Fibroblast of the aortic adventitia (primary cell): ENCODE measurements at regions not wholly inside any gene's neighbourhood (a gene's known extent, or its start where the extent isn't known, plus 50 kb on each side); places are given as distances from the start of the nearest gene placed in this dataset.
A peak's percentile ranks its signal among the peaks of the same experiment; 100 is the strongest.

ENCODE experiments used
- DNase-seq: peaks from one replicate; pipeline ENCODE4 v3.0.0-alpha.2; 2010; ENCODE audit warnings: low read depth
- H3K4me3 ChIP-seq: 2 replicates; pipeline ENCODE4 v1.5.1; 2011; ENCODE audit warnings: low read depth, mild to moderate bottlenecking, control low read depth, low read length, moderate library complexity
- TF ChIP-seq, protein P1 (sequence below): IDR thresholded peaks from 2 replicates; pipeline ENCODE4 v1.5.1; 2011; ENCODE audit warnings: mild to moderate bottlenecking, low read length, control low read depth, inconsistent platforms; ENCODE audit not compliant: insufficient read depth

DNA sequence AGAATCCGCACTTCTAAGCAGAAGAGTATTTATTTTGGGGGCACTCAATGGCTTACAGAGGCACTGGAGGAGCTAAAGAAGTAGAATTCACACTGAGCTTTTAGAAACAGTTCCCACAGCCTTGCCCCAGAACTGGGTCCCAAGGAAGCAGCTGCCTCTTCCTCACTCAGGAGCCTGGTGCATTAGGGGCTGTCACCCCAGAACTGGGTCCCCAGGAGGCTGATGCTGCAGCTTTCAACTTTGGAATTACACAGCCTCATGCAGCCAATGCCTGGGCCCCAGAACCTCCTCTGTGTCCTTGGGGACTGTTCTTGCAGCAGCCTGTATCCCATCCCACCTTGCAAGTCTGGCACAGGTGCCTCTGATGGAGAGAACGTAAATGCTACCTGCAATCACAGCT, 96.4 kb downstream of the DACT2 start:
- TF ChIP-seq, protein P1, sequence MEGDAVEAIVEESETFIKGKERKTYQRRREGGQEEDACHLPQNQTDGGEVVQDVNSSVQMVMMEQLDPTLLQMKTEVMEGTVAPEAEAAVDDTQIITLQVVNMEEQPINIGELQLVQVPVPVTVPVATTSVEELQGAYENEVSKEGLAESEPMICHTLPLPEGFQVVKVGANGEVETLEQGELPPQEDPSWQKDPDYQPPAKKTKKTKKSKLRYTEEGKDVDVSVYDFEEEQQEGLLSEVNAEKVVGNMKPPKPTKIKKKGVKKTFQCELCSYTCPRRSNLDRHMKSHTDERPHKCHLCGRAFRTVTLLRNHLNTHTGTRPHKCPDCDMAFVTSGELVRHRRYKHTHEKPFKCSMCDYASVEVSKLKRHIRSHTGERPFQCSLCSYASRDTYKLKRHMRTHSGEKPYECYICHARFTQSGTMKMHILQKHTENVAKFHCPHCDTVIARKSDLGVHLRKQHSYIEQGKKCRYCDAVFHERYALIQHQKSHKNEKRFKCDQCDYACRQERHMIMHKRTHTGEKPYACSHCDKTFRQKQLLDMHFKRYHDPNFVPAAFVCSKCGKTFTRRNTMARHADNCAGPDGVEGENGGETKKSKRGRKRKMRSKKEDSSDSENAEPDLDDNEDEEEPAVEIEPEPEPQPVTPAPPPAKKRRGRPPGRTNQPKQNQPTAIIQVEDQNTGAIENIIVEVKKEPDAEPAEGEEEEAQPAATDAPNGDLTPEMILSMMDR, result no peak
- no peak for DNase-seq
- no peak overlapping the region for H3K4me3 ChIP-seq

DNA sequence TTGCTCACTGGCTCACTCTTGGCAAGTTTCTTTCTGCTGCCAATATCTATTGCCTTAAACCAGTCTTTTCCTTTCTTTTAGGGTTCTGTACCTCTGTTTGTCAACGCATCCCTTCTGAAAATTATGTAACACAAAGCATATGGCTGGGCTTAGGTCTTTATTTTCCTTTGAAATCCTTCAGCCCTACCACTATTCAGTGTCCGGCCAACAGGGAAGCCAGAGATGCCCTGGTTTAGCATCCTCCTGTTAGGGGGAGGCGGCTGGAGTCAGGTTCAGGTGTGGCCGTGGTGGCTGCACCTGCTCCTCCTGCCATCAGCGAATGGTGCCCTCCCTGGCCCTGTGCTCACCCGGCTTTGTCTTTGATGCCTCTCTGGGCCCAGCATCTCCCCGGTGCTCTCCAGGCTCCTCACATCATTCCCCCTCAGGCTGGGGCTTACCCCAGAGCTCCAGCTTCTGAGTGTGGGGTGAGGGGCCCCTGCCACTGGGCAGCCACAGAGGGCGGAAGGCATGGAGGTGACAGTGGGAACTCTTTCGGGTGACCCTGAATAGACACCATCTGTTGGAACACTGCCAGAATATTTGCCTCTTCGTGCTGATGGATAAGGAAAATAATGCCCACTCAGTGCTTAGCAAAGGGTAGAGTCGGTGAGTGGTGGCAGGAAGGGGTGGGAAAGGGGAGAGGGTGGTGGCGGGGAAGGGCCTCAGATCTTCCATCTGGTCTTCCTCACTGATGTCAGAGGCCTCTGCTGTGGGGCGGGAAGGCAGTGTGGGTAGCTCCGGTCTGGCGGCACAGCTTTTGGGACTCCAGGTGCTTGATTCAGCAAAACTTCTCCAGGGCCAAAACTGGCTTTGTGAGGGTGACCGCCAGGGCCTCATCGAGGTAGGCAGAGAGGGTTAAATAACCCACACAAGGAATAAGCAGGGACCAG, 97.2 kb downstream of the DACT2 start:
- no peak overlapping the region for H3K4me3 ChIP-seq
- DNase-seq, result no peak
- TF ChIP-seq, protein P1, result no peak

DNA sequence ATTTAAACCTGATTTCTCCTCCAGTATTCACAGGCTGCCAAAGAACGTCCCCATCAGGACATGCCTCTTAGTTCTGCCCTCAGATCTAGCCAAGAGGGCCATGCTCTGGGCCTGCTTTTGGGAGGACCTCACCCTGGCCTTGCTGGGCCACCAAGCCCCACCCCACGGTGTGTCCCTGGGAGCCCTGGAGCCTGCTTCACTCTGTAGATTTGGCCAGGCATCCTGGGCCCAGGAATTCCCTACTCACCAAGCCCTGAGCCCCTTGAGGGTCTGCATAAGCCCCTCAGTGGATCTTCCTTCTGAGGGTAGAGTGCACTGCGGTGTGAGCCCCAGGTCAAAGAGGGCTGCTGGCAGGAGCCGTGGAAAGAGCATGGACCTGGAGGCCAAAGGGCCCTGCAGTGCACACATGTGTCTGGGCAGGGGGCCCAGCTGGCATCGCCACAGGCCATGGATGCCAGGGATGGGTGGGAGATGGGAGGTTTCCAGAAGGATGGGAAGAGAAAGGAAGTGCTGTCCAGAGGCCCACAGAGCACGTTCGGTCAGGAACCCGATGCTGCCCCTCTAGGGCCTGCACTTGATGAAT, 98.0 kb downstream of the DACT2 start:
- TF ChIP-seq, protein P1, result no peak
- H3K4me3 ChIP-seq, result no peak overlapping the region
- no peak for DNase-seq

DNA sequence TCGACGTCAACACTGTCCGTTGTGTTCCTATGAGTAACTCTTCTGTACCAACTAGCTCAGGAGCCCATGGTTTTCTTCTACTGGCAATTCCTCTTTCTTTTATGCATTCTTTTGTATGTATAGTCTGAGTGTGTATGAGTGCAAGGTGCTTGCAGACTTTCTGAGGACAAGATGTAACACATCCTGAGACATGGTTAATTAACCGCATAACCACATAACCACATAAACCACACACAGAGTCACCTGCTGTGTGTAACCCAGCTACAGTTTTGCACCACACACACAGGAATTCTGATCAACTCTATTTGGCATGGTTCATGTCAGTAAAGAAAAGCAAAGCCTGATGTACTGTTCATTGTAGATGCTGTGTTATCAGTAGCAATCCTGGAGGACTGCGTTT, 98.6 kb downstream of the DACT2 start:
- TF ChIP-seq, protein P1, result no peak
- H3K4me3 ChIP-seq, result no peak overlapping the region
- no peak for DNase-seq

DNA sequence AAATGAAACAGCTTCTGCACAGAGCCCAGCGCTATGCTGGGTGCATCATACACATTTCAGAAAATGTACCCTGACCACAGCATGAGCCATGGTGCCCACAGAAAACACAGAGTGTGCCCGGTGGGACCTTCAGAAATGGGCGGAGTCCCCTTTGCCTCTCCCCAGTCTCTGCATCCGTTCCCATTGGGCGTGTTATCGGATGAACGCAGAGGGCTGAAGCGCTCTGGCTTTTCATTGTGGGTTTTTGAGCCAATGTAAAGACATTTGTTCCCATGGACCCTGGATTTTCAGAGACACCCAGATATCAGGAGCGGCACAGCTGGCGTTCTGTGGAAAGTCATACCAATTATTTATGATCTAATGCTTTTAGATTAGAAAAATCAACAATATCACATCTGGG, 99.8 kb downstream of the DACT2 start:
- DNase-seq, result peak; percentile 12
- H3K4me3 ChIP-seq, result no peak overlapping the region
- TF ChIP-seq, protein P1, result no peak

DNA sequence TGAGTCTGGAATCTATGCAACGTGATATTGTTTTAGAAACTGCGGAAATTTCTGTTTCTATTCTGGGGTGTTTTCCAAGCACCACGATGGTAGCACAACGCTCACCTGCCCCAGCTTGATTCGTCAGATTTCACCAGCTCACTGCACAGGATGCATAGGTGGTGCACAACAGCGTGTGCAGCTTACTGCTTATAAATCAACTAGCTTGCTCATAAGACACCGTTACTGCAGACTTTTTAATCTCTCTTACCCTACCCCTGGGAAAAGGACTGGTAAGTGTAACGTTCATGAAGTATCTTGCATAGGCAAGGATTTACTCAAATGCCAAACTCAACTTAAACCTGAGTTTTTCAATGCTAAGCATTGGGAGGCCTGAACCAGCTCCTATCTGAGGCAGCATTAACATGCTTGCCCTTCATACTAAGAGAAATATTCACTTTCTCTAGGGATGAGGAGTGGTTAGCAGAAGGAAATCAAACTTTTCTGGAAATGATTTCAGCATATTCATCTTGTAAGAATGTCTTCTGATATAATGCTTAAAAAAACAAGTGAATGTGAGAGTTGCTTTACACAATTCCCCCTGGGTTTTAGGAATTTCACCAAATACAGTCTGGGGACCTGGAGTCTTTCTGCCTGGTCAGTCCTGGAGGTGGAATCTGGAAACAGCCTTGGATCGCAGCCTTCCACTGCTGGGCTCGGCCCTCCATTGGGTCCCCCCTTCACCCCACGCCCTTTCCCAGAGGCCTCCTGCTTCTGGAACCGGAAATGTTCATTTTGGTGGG, 100.6 kb downstream of the DACT2 start:
- H3K4me3 ChIP-seq, result no peak overlapping the region
- DNase-seq, result peak; percentile 94
- TF ChIP-seq, protein P1, result peak; percentile 12
